ENCODE measurements at regions not wholly inside any gene's neighbourhood (a gene's known extent, or its start where the extent isn't known, plus 50 kb on each side); places are given as distances from the start of the nearest gene placed in this dataset.

DNA sequence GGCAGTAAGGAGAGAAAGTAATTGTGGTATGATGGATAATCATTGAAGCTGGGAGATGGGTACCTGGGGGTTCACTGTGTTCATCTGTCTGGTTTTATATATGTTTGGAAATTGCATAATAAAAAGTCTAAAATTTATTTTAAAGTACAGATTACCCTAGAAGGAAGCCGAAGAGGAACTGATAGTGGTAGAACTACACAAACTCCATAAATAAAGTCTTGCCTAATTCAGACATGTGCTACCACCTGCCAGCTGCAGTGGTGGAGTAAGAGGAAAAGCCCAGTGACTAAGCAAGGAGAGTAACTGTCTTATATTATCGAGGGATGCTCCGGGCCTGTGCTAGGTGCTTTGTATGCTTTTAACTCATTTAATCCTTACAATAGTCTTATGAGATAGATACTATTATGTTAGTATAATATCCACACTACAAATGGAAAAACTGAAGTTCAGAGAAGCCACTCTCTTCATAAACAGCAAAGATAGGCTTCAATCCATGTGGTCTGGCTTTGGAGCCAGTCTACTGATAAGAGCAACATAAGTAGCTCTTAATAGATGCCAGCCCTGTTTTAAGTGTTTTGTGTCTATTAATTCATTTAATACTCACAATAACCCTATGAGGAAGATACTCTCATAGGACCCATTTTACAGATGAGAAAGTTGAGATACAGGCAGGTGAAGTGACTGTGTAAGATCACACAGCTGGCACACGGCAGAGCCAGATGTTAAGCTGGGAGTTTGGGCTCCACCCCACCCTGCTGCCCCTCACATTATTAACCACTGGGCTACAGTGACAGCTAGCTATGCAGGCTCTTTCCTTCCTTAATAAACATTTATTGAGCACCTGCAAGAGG is 56.8 kb upstream of the HNRNPU start:
- DNase-seq: no peak

DNA sequence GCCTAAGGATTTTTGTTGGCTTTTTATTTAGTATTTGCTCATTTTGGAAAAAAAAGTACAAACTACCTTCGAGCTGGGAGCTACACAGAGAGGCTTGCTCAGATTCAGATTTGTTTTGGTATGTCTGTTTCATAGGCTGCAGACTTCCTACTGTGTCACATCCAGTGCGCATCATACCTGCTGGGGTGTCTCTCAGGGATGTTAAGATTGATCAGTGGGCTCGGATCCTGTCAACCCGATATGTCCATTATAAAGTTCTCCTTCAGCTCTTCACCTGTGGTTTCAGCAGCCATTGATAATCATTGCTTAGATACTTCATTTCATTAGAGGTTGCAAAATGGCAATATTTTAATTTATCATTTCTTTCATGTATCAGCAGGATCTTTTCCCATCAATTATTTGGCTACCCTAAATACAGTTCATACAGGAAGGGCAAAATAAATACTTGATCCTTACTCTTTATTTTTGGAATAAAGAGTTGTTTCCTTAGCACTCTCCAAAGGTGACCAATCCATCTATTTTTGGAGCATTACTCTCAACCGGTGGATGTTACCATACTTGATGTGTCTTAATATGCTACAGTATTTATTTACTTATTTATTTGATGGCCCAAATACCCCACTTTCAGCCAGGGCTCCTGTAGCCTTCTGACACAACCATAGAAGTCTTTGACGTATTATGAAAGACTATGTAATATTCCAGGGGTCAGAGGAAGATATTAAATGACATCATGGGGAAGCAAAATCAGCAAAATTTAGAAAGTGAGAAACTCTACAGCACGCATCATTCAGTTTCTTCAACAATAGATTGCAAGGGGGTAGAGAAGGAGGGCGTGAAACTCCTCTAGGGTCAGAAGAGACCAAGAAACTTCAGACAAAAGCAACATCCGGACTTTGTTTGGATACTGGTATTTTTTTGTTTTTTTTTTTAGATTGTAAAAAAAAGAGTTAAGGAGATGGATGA is 55.3 kb upstream of the HNRNPU start:
- DNase-seq: no peak

DNA sequence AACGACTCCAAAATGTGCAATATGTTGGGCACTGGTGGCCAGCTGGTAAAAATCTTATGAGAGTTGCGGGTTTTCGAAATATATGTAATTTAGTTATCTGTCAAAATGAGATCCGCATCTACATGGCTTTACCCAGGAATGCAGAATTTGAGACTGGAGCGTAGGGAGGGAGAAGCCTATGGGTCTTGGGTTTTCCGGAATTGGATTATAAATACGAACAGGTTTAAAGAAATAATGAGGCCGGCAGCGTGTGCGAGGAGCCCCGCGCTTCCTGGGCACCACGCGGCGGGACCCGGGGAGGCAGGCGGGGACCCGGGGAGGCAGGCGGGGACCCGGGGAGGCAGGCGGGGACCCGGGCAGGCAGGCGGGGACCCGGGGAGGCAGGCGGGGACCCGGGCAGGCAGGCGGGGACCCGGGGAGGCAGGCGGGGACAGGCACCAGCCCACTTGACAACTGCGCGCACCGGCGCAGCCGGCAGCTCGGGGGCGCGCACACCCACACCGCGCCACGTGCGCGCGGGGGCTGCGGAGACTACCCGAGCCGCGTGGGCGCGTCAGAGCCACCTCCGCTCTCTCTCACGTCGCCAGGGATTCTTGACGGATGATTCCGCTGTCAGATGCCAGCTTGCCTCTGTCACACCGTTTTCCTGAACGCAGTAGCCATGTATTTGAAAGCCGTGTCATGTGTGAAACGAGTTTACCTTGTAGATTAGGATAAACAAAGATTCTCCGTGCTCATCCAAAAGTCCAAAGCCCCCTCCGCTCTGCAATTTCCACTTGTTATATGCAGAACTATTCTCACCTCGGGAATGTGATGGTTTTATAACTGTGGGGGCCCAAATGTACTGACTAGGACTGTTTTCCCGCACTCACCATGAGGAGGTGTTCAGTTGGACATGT is 54.3 kb upstream of the HNRNPU start:
- peak; percentile 61 for DNase-seq

DNA sequence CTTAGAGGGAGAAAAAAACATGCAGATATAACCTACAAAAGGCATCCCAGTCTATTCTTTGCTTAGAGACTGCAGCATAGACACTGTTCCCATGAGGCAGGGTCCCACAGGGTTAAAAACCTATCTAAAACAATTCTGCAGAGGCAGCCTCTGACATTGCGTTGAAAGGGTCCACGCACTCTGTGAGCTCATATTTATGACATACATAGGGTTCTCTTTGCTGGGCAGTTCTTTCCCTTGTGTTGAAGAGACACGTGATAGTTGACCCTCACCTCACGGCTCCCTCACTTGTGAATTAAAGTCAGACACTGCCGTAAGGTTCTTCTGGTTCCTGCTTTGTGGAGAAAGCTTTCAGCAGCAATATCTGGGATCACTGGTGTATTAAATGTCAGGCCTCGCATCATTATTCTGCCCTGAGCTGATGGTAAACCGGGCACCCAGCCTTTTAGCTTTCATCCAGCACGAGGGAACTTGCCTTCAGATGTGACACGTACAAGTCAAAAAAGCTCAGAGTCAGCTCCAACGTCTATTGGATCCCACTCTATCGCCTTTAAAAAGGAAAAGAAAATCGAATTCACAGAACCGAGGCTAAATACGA is 52.8 kb upstream of the HNRNPU start:
- DNase-seq: no peak

DNA sequence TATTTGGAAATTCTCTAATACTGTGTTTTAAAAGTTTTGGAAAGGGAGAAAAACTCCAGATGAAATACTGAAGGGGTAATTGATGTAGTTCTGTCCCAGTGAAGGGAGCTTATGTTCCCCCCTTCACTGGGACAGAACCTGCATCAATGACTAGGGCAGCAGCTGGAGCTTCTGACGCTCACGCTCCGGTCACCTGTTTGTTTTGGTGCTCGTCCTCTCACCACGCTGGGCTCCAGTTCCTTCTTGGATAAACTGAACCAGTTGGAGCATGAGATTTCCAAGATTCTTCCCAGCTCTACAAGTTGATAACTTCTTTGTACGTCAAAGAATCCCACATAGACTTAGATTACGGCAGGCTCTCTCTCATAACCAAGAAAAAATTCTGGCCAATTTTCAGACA is 51.4 kb upstream of the HNRNPU start:
- DNase-seq: no peak

DNA sequence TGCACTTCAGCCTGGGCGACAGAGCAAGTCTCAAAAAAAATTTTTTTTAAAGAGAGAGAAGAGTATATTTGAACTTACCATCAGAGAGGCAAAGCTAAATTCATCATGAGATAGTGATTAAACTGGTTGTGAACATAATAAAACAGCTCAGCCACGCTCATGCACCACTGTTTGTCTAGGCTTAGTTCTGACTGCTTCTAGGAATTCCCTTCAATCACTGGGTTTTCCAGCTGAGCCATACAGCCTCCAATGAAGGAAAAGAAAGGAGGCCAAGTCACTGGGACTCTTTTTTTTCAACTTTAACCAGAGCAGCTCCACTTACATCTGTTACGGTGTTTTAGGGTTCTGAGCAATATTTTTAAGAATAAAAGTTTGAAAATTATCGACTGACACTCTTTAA is 50.4 kb upstream of the HNRNPU start:
- DNase-seq: no peak
